Stimulated activated CD4-positive, alpha-beta T cell treated with anti-CD3 and anti-CD28 coated beads, Interleukin-1b, Interleukin-23, amount 100 ng/mL, for 4 hours (primary cell): ENCODE measurements at regions not wholly inside any gene's neighbourhood (a gene's known extent, or its start where the extent isn't known, plus 50 kb on each side); places are given as distances from the start of the nearest gene placed in this dataset.
"Not testable (repeated sequence)": the region's sequence is repeated elsewhere in the genome, so short reads cannot be mapped to it uniquely, and the experiment has no call there.

Source experiments
- DNase-seq, 2 donors: peaks; one replicate each; pipeline ENCODE4 v3.0.0-alpha.2; 2020; ENCODE audit warnings: low read depth in 2 of 2

DNA sequence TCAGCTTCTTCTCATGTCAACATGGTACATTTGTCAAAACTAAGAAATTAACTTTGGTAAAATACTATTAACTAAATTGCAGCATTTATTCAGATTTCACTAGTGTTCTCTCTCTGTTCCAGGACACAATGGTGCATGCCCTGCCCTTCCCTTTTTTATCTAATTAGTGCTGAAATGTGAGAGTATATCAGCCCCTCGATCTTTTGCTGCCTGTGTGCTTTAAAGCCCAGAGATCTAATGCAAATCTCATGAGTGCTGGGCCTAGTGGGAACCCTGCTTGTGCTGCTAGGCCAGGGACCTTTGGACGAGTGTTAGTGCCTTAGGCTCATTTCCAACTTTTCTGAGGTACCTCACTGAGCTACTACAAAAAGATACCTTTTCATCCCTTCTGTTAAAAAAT is 221.1 kb upstream of the EDNRB start:
- no peak for DNase-seq

DNA sequence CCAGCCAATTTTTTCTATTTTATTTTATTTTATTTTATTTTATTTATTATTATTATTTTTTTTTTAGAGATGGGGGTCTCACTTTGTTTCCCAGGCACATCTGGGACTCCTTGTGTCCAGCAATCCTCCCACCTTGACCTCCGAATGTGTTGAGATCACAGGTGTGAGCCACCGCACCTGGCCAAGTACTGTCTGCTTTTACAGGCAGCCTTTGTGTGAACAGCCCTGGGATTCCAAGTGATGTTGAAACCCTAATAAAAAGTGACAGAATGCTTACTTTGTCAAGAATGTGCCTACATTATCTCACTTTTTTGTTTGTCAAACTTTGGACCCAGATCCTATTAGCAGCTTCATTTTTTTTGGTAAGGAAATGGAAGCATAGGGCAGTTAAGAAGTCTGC is 220.1 kb upstream of the EDNRB start:
- no peak for DNase-seq

DNA sequence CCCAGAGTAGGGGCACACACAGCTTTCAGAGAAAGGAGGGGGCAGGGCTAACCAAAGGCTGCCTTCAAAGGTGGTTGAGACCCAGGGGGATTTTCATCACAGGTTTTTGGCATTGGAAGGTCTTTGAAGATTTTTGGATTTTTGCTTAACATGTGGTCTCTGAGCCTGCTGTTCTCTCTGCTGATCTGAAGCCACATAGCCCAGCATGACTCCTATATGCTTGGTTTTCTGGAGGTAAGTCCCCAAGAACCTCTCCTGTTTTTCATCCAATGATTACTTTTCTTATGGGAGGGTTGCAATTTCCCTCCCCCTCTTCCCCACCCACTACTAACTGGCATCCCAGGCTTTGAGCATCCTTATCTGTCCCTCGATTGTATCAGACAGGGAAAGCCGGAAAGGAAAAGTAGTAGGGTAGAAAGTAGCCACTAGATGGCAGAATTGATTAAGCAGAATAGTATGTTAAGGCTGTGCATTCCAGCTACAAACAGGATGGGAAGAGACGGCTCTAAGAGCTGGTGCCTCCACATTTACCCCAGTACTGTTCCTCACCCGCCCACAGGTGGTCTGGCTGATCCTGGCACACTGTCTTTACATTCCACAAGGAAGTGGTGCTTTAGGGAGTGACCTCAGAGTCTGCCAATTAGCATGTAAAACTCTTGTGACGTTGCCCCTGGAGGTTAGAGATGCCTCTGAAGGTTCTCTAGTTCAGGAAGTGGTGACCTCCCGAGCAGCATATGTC is 218.9 kb upstream of the EDNRB start:
- DNase-seq = no peak

GRCh38 chr13:78136966-78137365 is 218.3 kb upstream of the EDNRB start:
- no peak for DNase-seq

GRCh38 chr13:78133511-78133910 is 214.9 kb upstream of the EDNRB start:
- DNase-seq = no peak

- no peak for DNase-seq
These were observed 213.2 kb upstream of the EDNRB start for GRCh38 chr13:78131811-78132210.

GRCh38 chr13:78131346-78131745 is 212.7 kb upstream of the EDNRB start:
- no peak for DNase-seq

DNA sequence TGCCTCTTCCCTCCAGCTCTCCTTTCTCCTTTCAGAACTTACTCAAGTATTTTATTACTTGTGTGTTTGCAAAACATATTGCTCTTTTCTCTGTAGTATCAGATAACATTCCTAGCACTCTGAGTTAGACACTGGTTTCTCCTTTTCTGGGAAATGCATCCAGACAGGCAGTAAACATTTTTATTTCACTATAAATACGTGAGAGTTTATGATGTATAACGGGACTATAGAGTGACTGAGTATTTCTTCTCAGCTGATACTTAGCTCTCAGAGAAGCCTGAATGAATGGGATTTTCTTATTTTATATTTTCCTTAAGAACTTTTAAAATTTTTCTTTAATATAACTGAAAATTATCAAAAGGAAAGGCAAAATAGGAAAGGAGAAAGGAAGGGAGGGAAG is 211.2 kb upstream of the EDNRB start:
- DNase-seq = no peak

GRCh38 chr13:78129359-78129758 is 210.7 kb upstream of the EDNRB start:
- DNase-seq = no peak

- peak in 1 of 2 donors; percentile 5 for DNase-seq
These were observed 203.1 kb upstream of the EDNRB start for GRCh38 chr13:78121459-78122348.

DNA sequence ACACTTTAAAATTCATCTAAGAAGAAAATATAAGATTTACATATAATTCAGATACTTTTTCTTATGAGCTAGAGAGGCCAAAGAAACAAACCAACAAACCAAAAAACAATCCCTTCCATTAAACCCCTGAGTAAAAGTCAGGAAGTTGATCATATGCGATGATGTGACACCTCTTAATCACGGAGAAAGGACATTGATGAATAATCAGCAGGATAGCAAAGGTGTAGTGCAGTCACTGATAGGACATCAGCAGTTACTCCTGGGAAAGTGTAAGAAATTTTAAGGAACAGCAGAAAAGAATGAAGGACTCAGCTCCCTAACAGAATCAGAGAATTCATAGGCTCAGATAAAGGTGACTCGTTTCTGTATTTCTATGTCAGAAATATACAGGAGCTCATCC is 202.4 kb upstream of the EDNRB start:
- DNase-seq = no peak

GRCh38 chr13:78120144-78120543 is 201.5 kb upstream of the EDNRB start:
- not testable (repeated sequence) for DNase-seq

DNA sequence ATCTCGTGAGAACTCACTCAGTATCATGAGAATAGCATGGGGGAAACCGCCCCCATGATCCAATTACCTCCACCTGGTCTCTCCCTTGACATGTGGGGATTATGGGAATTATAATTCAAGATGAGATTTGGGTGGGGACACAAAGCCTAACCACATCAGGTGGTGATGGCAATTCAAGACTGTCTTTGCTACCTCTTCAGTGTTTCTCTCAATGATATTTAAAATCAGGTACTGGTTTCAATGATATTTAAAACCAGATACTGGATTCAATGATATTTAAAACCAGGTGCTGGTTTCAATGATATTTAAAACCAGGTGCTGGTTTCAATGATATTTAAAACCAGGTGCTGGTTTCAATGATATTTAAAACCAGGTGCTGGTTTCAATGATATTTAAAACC is 198.4 kb upstream of the EDNRB start:
- not testable (repeated sequence) for DNase-seq

DNA sequence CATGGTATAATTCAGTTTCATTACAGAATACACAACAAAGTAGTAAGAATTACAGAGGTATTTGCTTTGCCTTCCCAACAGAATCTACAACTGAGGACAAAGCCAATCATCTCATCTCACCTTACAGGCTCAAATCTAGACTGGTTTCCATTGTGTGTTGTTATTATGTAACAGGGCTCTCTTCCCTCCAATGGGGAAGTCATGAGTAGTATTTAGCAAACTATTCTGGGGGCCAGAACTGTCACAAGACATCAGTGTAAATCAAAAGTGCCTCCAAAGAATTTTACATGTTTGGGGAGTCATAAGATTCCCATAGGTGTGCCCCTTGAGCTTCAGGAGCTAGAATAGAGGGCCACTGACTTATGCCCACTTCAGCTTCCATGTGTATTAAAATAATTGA is 187.0 kb upstream of the EDNRB start:
- DNase-seq = no peak

DNA sequence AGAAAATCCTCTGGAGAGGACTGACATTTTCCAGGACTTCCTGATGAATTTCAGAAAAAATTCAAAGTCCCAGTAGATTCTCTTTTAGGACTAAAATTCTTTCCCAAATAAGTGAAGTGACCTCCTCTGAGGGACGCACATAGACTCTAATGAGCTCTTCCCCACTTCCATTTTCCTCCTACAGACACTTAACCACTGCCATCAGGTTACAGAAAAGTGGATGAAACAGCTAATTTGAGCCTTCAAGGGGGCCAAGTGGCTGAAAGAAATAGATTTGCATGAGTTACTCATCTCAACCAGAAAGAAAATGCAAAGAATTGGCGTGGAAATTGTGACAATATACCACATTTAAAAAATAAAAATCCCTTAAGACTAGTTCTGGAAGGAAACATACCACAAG is 185.3 kb upstream of the EDNRB start:
- DNase-seq = no peak

DNA sequence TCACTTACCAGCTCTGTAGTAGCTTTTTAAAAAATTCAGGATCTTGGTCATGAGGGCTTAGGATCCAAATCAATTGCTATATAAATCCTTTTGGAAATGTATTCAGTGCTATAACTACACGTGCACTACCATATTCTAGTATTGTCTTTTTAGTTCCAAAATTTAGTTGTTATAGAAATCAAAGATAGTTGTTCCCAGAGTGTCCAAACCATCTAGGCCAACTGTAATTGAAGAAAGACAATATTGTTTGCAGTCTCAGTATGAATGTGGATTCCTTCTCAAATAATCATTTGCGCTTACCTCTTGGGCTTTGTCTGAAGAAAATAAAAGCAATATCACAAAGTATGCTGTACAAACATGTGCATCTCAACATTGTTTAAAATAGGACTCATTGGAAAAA is 184.1 kb upstream of the EDNRB start:
- DNase-seq = no peak

GRCh38 chr13:78102121-78102677 is 183.6 kb upstream of the EDNRB start:
- DNase-seq = no peak

DNA sequence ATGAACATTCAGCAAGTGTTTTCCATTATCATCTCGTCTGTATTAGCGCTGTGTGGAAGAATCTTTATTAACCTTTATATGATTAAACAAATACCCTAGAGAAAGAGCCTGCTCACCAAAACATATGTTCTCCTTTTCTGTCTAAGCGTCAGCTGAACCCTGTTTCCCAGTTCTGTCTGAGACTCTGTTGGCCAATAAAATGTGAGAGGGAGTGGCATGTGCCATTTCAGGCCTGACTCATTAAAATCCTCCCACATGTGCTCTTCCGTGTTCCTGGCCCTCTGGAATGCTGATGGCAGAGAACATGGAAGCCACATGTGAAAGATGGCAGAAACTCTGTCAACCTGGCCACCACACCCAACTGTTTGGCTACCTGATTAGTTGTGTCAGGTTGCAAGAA is 181.9 kb upstream of the EDNRB start:
- no peak for DNase-seq

DNA sequence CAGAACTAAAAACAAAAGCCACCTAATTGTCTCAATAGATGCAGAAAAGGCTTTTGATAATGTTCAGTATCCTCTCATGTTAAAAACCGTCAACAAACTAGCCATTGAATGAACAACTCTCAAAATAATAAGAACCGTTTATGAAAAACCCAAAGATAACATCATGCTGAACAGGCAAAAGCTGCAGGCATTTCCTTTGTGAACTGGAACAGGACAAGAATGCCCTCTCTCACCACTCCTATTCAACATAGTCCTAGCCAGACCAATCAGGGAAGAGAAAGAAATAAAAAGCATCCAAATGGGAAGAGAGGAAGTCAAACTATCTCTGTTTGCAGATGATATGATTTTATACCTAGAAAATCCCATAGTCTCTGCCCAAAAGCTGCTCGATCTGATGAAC is 179.6 kb upstream of the EDNRB start:
- DNase-seq = no peak

GRCh38 chr13:78096221-78096620 is 177.6 kb upstream of the EDNRB start:
- DNase-seq = no peak

- no peak for DNase-seq
These were observed 169.5 kb upstream of the EDNRB start for GRCh38 chr13:78087966-78088678.
